Right renal pelvis (tissue), 4 donors: ENCODE measurements at regions not wholly inside any gene's neighbourhood (a gene's known extent, or its start where the extent isn't known, plus 50 kb on each side); places are given as distances from the start of the nearest gene placed in this dataset.
"Not testable (repeated sequence)": the region's sequence is repeated elsewhere in the genome, so short reads cannot be mapped to it uniquely, and the experiment has no call there.

Experiments
- DNase-seq, 4 donors: peaks; one replicate each; pipeline ENCODE4 v3.0.0-alpha.2; 2013; ENCODE audit warnings: low read depth in 4 of 4, low spot score in 3 of 4, missing footprints in 1 of 4

DNA sequence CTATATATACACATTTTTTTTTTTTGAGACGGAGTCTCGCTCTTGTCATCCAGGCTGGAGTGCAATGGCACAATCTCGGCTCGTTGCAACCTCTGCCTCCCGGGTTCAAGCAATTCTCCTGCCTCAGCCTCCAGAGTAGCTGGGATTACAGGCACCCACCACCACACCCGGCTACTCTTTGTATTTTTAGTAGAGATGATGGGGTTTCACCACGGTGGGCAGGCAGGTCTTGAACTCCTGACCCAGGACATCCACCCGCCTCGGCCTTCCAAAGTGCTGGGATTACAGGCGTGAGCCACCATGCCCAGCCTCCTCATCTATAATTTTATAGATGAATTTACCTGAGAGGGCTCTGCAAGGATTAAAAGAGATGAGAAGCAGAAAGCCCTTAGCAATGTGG is 274.0 kb downstream of the FAM43A start:
- not testable (repeated sequence) for DNase-seq

DNA sequence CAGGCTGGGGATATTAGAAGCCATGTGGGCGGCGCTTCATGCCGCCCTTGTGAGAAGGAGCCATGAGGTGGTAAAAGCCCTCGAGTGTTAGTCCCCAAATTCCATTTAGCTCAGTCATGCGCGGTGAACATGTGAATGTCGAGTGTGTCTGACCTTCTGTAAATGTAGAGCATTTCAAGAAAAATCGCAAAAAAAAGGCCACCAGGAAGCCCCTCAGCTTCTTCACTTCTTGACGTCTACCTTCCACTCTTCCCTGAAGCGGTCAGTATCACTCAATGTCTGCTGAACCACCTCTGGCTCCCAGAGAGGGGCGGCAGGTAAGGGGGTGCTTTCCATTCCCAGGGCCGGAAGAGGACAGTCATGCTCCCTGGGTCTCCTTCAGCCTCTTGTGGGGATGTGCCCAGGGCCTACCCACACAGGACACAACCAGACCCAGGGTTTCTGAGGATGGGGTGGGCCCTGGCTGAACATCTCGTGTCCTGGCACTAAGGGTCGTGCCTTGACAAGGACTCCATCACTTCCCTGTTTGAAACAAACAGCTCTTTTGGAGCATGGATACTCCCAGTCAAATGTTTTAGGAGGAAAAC is 274.9 kb downstream of the FAM43A start:
- DNase-seq = no peak

GRCh38 chr3:194961149-194961548 is 275.5 kb downstream of the FAM43A start:
- no peak for DNase-seq

DNA sequence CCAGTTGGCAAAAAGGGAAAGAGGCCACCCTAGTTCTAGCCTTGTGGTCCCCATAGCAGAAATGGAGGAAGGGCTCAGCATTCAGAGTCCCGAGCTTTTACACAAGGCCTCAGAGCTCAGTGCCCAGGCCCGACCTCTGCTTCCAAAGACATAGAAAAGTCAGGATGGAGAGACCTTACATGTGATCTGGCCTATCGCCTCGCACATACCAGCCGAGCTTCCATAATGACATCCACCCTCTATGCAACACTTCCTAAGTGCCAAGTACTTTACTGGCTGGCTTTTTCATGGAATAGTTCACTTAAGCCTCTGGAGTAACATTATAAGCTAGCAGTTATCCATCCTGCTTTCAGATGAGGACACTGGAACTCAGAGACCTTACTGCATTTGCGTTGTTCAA is 275.9 kb downstream of the FAM43A start:
- no peak for DNase-seq

- no peak for DNase-seq
Measured at GRCh38 chr3:194962056-194962455, 276.4 kb downstream of the FAM43A start.

- DNase-seq = no peak
Measured at GRCh38 chr3:194964809-194965208, 279.1 kb downstream of the FAM43A start.

DNA sequence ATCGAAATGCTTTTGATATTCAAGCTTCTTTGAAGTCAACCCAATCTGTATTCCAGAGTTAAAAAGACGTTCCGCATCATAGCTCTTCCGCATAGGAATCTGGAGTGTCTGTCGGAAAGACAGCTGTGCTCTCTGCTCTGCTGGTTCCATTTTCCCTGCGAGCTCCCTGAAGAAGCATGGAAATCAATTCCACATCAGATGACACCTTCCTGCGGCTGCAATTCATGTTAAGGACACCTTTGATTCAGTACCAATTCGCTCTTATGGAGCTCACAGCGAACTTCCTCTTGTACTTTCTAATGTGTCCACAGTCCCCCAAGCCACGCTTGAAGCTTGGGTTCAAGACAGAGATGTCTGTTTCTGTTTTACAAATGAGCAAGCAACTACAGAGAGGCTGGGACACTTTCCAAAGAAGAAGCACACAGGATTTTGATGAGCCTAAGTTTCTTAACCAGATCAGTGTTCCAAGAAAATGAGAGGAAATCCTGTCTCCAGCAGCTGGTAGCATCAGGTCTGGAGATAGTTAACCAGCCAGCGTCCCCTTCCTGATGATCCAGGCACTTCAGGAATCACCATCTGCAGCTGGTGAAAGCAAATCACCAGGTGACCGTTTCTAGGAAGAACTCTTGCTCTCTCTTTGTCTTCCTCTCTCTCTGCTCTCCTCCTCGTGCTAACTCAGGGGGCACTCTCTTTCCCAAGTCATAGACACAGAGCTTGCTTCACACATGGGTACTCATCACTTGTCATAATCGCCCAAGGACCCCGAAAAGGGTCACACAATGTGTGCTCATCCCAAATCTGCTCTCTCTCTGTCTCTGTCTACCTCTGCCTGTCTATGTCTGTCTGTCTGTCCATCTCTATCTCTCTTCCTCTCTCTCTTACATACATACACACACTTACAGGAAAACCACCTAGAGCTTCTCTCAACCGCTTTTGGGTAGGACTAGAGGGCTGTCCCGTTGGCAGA is 281.8 kb downstream of the FAM43A start:
- no peak for DNase-seq

- no peak for DNase-seq
Measured at GRCh38 chr3:194970066-194970465, 284.4 kb downstream of the FAM43A start.

GRCh38 chr3:194971009-194971408 is 285.3 kb downstream of the FAM43A start:
- no peak for DNase-seq

DNA sequence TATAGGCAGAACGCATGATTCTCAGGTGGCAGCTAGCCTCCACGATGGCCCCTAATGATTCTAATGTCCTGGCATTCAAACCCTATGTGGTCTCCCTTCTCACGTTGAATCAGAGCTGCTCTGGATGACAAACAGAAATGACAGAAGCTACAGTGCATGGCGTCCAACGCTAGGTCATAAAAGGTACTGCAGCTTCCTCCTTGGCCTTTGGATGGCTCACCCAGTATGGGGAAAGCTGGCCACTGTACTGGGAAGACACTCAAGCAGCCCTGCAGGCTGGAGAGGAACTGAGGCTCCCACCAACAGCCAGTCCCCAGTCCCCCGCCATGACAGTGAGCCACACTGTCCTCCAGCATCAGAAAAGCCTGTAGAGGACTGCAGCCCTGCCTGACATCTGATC is 286.3 kb downstream of the FAM43A start:
- DNase-seq = no peak

GRCh38 chr3:194972641-194973040 is 287.0 kb downstream of the FAM43A start:
- no peak for DNase-seq

DNA sequence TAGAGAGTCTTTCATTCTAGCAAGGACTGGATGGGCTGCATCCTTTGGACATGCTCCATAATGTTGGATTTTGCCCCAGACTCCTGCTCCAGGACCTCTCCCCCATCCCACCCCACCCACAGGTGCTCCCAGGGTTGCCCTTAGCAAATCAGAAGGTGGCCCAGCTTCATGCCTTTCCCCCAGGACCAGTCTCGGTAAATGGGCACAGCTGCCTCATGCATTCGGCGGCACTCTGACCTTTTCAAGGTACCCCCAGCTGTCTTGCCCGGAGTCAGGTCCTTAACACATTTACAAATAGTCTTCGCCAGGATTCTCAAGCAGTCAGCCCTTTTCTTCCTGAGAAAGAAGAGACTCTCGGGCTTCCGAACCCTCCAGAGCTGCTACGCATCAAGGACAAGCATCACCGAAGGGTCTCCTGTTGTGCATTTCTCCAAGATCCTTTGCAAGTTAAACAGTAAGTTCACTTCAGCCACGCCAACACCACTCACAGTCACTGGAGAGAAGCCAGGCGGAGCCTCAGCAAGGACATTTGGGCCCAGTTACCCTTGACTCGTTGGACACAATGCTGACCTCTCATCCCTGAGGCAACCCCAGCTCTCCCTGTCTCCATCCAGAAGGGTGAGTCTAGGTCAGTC is 287.8 kb downstream of the FAM43A start:
- DNase-seq = no peak

DNA sequence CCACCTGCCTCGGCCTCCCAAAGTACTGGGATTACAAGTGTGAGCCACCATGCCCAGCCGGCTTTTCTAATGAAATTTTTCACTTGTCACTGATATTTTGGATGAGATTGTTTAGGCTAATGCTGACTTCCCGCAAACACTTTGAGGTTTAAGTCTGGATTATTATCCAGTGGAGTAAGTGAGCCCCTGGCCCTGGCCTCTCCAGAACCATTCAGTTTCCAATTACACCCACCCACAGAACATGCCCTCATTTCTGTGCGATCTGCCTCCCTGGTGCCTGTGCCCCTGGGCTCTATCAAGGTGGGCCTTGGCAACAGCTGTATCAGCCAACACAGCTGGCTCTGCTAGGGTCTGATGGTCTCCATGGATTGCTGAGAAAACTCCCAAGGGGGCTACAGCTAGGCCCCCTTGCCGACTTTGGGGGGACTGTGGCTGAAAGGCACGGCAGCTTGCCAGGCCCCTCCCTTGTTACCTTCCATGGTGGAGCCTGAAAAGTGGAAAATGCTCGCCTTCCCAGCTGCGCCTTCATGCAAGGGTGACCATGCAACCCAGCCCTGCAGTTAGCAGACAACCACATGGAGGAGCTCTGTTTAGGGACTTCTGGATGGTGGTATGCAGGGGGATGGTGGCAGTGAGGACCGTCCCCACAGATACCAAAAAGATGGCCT is 288.9 kb downstream of the FAM43A start:
- DNase-seq = no peak

GRCh38 chr3:194976049-194976451 is 290.4 kb downstream of the FAM43A start:
- no peak for DNase-seq

DNA sequence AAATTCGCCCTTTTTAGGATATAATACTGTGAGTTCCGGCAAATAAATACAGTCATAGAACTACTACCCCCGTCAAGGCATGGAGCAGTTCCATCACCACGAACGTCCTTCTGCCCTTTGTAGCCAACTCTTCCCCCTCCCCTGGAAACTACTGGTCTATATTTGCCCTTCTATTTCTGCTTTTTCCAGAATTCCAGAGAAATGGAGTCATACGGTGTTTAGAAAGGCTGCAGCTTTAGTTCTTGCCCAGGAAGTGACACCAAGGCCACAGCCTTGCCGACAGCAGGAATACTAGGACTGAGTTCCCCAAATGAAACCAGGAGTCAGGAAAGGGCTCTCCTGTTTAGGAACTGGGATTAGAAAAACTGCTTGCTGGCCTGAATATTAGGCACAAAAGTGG is 291.2 kb downstream of the FAM43A start:
- no peak for DNase-seq

- DNase-seq = no peak
Measured at GRCh38 chr3:194977356-194977755, 291.7 kb downstream of the FAM43A start.

- DNase-seq = no peak
Measured at GRCh38 chr3:194979173-194979572, 291.8 kb downstream of the XXYLT1 start.

DNA sequence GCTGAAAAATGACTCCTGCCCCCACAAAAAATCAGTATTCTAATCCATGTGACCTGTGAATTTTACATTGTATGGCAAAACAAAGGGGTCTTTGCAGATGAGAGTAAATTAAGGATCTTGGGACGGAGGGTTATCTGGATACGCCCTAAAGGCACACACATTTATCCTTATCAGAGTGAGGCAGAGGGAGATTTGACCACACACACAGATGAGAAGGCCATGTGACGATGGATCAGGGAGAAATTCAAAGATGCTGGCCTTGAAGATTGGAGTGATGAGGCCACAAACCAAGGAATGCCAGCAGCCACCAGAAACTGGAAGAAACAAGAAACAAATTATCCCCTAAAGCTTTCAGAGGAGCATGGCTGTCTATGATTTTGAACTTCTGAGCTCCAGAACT is 288.5 kb downstream of the XXYLT1 start:
- no peak for DNase-seq

- no peak for DNase-seq
Measured at GRCh38 chr3:194983121-194983520, 287.8 kb downstream of the XXYLT1 start.

GRCh38 chr3:194983620-194984019 is 287.3 kb downstream of the XXYLT1 start:
- no peak for DNase-seq

DNA sequence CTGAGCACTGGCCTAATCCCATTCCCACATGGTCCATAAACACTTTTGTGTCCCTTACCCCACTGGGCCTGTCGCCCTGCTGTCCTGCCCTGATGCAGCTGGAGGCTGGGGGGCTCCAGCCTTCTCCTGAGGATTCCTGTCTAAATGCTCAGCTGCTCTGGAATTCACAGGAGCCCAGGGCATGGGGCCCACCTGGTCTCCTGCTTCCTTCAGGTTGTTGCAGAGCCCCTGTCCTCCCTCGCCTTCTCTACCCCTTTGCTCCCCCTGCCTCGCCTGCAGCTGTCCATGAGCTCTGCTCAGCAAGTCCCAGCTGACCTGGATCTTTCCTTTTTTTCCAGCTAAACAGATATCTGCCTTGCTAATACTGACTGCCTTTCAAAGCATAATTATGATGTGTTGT is 286.9 kb downstream of the XXYLT1 start:
- DNase-seq = no peak
